ENCODE measurements at regions not wholly inside any gene's neighbourhood (a gene's known extent, or its start where the extent isn't known, plus 50 kb on each side); places are given as distances from the start of the nearest gene placed in this dataset.
"Not testable (repeated sequence)": the region's sequence is repeated elsewhere in the genome, so short reads cannot be mapped to it uniquely, and the experiment has no call there.

GRCh38 chr6:100296810-100297544, 167.7 kb downstream of the SIM1 start:
- Histone ChIP-seq H3K36me3 (ENCODE audit: low read depth) (no peaks in the 10 kb centered on the region), H3K4me3 (no peak overlapping the region), H3K4me1 (ENCODE audit: low read depth) (no peaks in the 10 kb centered on the region), H3K9me3 (no peaks in the 10 kb centered on the region)
- ATAC-seq (no peak), DNase-seq (no peak)
- intact Hi-C loops (cut with DNase I, micrococcal nuclease), result no loop called here
- TF ChIP-seq CTCF (IDR thresholded peaks at IDR 0.05), result no peak

- H3K9me3 ChIP-seq; H3K36me3 ChIP-seq (ENCODE audit: low read depth); intact Hi-C loops (cut with DNase I, micrococcal nuclease); DNase-seq; H3K4me3 ChIP-seq; ATAC-seq; H3K4me1 ChIP-seq (ENCODE audit: low read depth): not testable (repeated sequence)
Observed at GRCh38 chr6:100295172-100295571, 169.5 kb downstream of the SIM1 start.

- H3K4me1 ChIP-seq (ENCODE audit: low read depth), result no peaks in the 10 kb centered on the region
- no peaks in the 10 kb centered on the region for H3K9me3 ChIP-seq
- intact Hi-C loops (cut with DNase I, micrococcal nuclease), result no loop called here
- ATAC-seq, result no peak
- H3K36me3 ChIP-seq (ENCODE audit: low read depth), result no peaks in the 10 kb centered on the region
- no peak for DNase-seq
- H3K4me3 ChIP-seq, result no peak overlapping the region
- no peak for TF ChIP-seq CTCF (IDR thresholded peaks at IDR 0.05)
Observed at GRCh38 chr6:100289285-100289684, 175.4 kb downstream of the SIM1 start.

- no peaks in the 10 kb centered on the region for H3K4me1 ChIP-seq (ENCODE audit: low read depth)
- DNase-seq (no peak), ATAC-seq (no peak)
Observed at GRCh38 chr6:100288311-100288710, 176.4 kb downstream of the SIM1 start.

GRCh38 chr6:100283285-100283684, 181.4 kb downstream of the SIM1 start:
- Histone ChIP-seq H3K36me3 (ENCODE audit: low read depth) (no peaks in the 10 kb centered on the region), H3K9me3 (no peaks in the 10 kb centered on the region), H3K4me1 (ENCODE audit: low read depth) (no peaks in the 10 kb centered on the region), H3K4me3 (no peak overlapping the region)
- ATAC-seq, result no peak
- TF ChIP-seq CTCF (IDR thresholded peaks at IDR 0.05), result no peak
- intact Hi-C loops (cut with DNase I, micrococcal nuclease), result no loop called here
- no peak for DNase-seq

More at GRCh38 chr6:100288311-100288710, 176.4 kb downstream of the SIM1 start:
- Histone ChIP-seq H3K4me3 (no peak overlapping the region), H3K36me3 (ENCODE audit: low read depth) (no peaks in the 10 kb centered on the region), H3K9me3 (no peaks in the 10 kb centered on the region)
- TF ChIP-seq CTCF (IDR thresholded peaks at IDR 0.05), result no peak
- intact Hi-C loops (cut with DNase I, micrococcal nuclease), result no loop called here

- Histone ChIP-seq H3K4me3 (no peak overlapping the region), H3K9me3 (no peaks in the 10 kb centered on the region), H3K4me1 (ENCODE audit: low read depth) (no peaks in the 10 kb centered on the region), H3K36me3 (ENCODE audit: low read depth) (no peaks in the 10 kb centered on the region)
- ATAC-seq (no peak), DNase-seq (no peak)
- intact Hi-C loops (cut with DNase I, micrococcal nuclease), result no loop called here
- no peak for TF ChIP-seq CTCF (IDR thresholded peaks at IDR 0.05)
Observed at GRCh38 chr6:100281471-100281901, 183.2 kb downstream of the SIM1 start.

Measured in mucosa of descending colon (tissue), 3 donors.